ENCODE measurements at regions not wholly inside any gene's neighbourhood (a gene's known extent, or its start where the extent isn't known, plus 50 kb on each side); places are given as distances from the start of the nearest gene placed in this dataset.
"Not testable (repeated sequence)": the region's sequence is repeated elsewhere in the genome, so short reads cannot be mapped to it uniquely, and the experiment has no call there.

DNA sequence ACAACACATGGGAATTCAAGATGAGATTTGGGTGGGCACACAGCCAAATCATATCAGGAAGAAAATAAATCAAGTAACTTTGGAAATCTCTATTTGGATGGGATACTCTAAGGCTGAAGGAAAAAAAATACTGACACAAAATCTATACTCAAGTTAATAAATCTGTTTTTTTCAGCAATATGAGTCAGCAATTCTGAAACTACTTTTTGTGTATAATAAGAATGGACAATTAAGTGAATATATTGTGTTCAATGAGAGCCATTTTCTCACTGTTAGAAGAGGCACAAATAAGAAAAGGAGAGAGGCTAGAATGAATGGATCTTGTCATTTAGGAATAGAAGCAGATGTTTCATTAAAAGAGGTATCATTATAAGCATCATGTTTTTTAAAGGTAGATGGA lies 651.0 kb downstream of the TAF11L14 start:
- Histone ChIP-seq H3K27me3 (no peaks in the 10 kb centered on the region), H3K36me3 (no peaks in the 10 kb centered on the region), H3K27ac (no peak overlapping the region), H3K4me1 (no peaks in the 10 kb centered on the region), H3K4me3 (no peak overlapping the region), H3K9me3 (no peaks in the 10 kb centered on the region)
- intact Hi-C loops (cut with DNase I; ENCODE audit: low total_unique reads): no loop called here
- TF ChIP-seq CTCF (IDR thresholded peaks at IDR 0.05) (no peak), POLR2A (IDR thresholded peaks at IDR 0.05) (no peak), EP300 (IDR thresholded peaks at IDR 0.05) (no peak), POLR2AphosphoS5 (IDR thresholded peaks at IDR 0.05) (no peak)
- DNase-seq: no peak

DNA sequence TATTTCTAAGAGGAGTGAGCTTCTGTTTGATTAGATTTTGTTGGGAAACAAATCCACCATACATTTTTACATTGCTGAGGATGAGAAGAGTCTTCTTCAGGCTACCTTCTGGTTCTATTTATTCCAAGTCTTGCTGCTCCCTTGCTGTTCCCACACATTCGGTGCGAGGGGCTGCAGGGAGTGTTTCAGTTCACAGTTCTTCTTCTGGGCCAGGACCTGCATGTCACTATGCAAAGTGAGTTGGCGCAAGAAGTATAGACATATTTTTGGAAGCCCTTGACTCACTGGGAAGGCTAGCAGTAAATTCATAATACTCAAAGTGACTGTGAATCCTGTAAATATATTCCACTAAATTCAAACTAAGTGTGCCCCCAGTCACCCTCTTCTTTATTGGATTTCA lies 657.9 kb downstream of the TAF11L14 start:
- Histone ChIP-seq H3K27me3 (peaks cover 0 to 7% (median 0%) of the 10 kb centered on the region in 3 donors), H3K4me1 (no peaks in the 10 kb centered on the region), H3K27ac (no peak overlapping the region), H3K4me3 (no peak overlapping the region), H3K9me3 (no peaks in the 10 kb centered on the region), H3K36me3 (no peaks in the 10 kb centered on the region)
- intact Hi-C loops (cut with DNase I; ENCODE audit: low total_unique reads): no loop called here
- TF ChIP-seq CTCF (IDR thresholded peaks at IDR 0.05): no peak
- TF ChIP-seq POLR2AphosphoS5 (IDR thresholded peaks at IDR 0.05): no peak
- TF ChIP-seq EP300 (IDR thresholded peaks at IDR 0.05): no peak
- no peak for TF ChIP-seq POLR2A (IDR thresholded peaks at IDR 0.05)
- WGBS, 5 donors: 87 to 96% (median 90%) methylated on average over 3 of the region's 3 CpGs
- no peak for DNase-seq

- H3K4me1 ChIP-seq; H3K27me3 ChIP-seq; H3K4me3 ChIP-seq; DNase-seq; H3K9me3 ChIP-seq; H3K36me3 ChIP-seq; H3K27ac ChIP-seq; intact Hi-C loops (cut with DNase I; ENCODE audit: low total_unique reads): not testable (repeated sequence)
- 83 to 94% (median 92%) methylated on average over 3 of the region's 3 CpGs for WGBS, 5 donors
Measured at GRCh38 chr5:18295696-18296095, 661.4 kb downstream of the TAF11L14 start.

- TF ChIP-seq EP300 (IDR thresholded peaks at IDR 0.05) (no peak), POLR2A (IDR thresholded peaks at IDR 0.05) (no peak), CTCF (IDR thresholded peaks at IDR 0.05) (no peak), POLR2AphosphoS5 (IDR thresholded peaks at IDR 0.05) (no peak)
- H3K36me3 ChIP-seq: no peaks in the 10 kb centered on the region
- intact Hi-C loops (cut with DNase I; ENCODE audit: low total_unique reads): no loop called here
- no peaks in the 10 kb centered on the region for H3K9me3 ChIP-seq
- no peaks in the 10 kb centered on the region for H3K4me1 ChIP-seq
- DNase-seq: no peak
- no peak overlapping the region for H3K4me3 ChIP-seq
- no peak overlapping the region for H3K27ac ChIP-seq
- H3K27me3 ChIP-seq: no peaks in the 10 kb centered on the region
Measured at GRCh38 chr5:18299166-18299565, 664.9 kb downstream of the TAF11L14 start.

DNA sequence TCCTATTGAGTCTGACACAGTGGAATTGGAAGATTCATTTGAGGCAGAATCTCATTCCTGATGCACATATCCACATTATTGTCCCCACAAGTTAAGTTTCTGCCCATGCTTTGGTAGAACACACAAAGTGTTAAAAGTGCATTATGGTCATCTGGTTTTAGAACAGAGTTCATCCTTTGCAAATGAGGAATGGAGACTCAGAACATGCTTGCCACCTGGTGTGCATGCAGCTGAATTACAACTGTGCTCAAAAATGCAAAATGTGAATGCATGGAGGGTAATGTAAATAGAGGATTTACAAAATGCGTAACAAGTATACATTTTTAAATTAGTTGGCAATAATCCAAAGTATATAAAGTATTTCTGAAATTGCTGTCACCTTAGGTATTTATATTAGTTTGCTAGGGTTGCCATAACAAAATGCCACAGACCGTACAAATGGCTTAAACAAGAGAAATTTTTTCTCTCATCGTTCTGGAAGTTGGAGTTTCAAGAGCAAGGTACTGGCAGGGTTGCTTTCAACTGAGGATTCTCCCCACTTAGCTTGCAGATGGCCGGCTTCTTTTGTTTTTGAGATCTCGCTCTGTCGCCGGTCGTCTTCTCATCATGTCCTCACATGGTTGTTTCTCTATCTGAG lies 671.1 kb downstream of the TAF11L14 start:
- DNase-seq: peak in 1 of 2 donors; percentile 72
- no peaks in the 10 kb centered on the region for H3K27me3 ChIP-seq
- no peaks in the 10 kb centered on the region for H3K9me3 ChIP-seq
- TF ChIP-seq EP300 (IDR thresholded peaks at IDR 0.05): no peak
- TF ChIP-seq CTCF (IDR thresholded peaks at IDR 0.05): peak in 5 of 7 experiments; percentile 16 to 64 (median 51)
- H3K4me3 ChIP-seq: no peak overlapping the region
- H3K4me1 ChIP-seq: no peaks in the 10 kb centered on the region
- H3K36me3 ChIP-seq: no peaks in the 10 kb centered on the region
- 60 to 65% (median 61%) methylated on average over 8 of the region's 8 CpGs for WGBS, 5 donors
- intact Hi-C loops (cut with DNase I; ENCODE audit: low total_unique reads): no loop called here
- H3K27ac ChIP-seq: no peak overlapping the region
